Activated naive CD4-positive, alpha-beta T cell treated with anti-CD3 and anti-CD28 coated beads, Interleukin-2, amount 50 U/mL, for 16 hours (primary cell): ENCODE measurements at regions not wholly inside any gene's neighbourhood (a gene's known extent, or its start where the extent isn't known, plus 50 kb on each side); places are given as distances from the start of the nearest gene placed in this dataset.

ENCODE experiments used
- DNase-seq: peaks from one replicate; pipeline ENCODE4 v3.0.0-alpha.2; 2020

GRCh38 chr21:43271452-43272020 lies 102.7 kb downstream of the CRYAA start:
- no peak for DNase-seq

GRCh38 chr21:43270800-43271301 lies 102.0 kb downstream of the CRYAA start:
- no peak for DNase-seq

DNA sequence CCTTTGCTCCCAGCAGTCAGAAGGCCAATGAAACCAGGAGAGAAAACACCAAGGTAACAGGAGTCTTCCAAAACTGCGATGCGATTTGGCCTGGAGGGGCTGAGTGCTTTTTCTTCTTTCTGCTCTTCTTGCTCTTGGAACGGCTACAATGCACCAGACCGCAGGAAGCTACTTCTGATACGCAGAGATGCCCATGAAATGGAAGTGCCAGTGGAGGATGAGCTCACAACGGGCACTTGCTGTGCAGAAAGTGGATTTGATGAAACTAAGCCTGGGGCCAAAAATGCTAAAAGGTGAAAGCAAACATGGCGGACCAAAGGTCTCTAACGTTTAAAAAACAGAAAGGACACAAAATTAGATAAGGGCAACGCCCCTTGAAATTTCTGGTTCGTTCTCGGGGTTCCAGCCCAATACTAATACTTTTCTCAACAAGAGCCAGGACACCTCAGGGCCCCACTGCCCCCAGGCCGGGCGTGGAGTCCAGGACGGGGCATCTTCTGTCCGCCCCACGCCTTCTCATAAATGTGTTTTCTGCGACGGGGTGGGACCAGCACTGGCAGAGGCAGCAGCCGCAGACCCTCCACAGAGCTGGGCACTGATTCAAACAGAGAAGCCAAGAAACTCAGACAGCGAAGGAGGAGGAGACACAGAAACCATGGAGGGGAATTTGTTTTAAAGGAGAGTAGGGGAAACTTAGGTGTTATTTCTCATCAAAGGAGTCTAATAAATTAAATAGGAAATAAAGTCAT lies 101.3 kb downstream of the CRYAA start:
- no peak for DNase-seq

GRCh38 chr21:43269440-43269839 lies 100.6 kb downstream of the CRYAA start:
- DNase-seq: peak; percentile 29

DNA sequence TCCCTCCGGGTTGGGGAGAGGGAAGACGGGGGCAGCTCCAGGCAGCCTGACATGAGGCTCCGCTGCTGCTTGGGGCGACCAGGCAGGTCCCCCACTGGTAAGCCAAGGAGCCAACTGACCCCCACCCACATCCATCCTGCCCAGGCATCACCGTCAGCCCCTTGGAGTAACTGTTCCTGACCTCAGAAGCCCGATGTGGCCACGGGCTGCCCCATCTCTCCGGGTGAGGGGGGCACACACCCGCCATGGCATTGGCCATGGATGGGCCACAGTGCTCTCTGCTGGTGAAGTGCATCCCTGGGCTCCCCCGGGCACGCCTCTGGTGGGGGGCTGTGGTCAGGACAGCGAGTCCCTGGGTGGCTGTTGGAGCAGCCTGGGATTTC lies 100.0 kb downstream of the CRYAA start:
- no peak for DNase-seq

DNA sequence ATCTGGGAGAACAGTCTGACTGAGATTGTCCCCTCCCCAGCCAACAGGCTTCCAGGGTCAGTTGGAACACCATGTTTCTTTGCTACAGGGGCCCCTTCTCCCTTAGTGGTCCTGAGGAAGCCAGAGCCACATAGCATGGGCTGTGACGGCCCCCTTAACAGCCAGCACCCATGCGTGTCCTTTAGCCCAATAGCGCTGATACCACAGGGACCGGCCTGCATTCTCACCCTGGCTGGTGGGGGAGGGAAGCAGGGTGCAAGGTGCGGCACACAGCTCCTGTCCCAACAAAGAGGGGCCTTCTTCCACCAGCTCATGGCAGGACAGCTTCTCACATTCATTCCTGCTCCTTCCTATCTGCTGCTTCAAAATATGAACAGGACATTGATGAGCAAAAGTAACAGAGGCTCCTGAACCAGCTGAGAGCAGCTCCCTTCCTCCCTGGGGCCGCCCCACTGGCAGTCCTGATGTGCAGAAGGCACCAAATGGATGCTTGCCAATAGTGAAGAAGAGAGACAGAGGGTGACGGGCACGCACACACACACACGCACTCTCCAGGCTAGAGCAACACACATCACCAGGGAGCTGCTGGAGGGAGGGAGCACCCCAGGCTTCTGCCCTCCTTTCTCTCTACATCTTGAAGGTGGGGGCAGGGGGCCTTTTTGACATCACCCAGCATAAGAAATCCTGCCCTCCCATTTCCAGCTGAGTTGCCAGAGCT lies 99.4 kb downstream of the CRYAA start:
- no peak for DNase-seq

DNA sequence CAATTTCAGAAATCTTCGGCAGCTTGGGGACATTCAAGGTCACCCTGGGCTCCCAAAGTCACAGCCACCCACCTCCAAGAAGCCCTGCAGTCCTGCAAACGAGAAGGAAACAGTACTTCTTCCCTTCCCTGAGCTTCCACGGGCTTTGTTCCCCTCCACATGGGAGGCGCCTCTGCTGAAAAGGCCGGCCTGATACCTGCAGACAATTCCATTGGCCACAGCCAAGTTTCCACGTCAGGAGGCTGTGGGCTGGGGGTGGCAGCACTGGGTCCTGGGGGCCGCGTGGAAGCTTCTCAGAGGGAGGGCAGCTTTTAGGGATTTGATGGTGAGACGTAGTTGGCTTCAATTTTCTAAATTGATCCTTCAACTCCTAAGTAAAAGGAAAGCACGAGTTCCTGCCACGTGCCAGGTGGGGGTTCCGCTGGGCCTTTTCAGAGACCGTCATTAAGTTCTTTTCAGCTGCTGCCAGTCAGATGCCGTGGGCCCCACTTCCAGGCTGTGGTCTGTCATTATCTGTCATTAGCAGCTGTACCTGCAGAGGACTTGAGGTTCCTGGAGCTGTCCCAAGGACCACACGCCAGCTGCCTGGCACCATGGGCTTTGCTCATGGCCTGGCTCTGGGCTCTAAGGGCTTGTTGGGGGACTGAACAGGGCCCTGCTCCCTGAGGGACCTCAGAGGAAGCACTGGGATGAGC lies 98.7 kb downstream of the CRYAA start:
- DNase-seq: no peak

DNA sequence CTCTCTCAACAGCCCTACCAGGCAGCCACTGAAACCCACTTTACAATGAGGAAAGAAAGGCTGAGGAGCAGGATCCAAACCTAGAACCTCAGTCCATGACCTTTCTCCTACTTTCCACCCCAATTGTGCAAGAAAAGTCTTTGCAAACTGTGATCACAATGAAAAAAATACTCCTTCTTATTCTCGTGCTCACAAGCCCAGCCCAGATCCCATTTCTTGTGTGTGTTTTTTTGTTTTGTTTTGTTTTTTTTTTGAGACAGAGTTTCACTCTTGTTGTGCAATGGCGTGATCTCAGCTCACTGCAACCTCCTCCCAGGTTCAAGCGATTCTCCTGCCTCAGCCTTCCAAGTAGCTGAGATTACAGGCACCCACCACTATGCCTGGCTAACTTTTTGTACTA lies 97.7 kb downstream of the CRYAA start:
- DNase-seq: no peak

GRCh38 chr21:43262427-43262826 lies 93.6 kb downstream of the CRYAA start:
- no peak for DNase-seq
